HL-60 (cell line): ENCODE measurements at regions not wholly inside any gene's neighbourhood (a gene's known extent, or its start where the extent isn't known, plus 50 kb on each side); places are given as distances from the start of the nearest gene placed in this dataset.

Experiments
- GABPA ChIP-seq: IDR thresholded peaks from 2 replicates; pipeline ENCODE4 v1.6.1; 2012; ENCODE audit warnings: low read depth
- POLR2AphosphoS5 ChIP-seq: IDR thresholded peaks from 2 replicates; pipeline ENCODE4 v1.6.1; 2012; ENCODE audit warnings: low read depth
- TF ChIP-seq, protein P1 (sequence below): IDR thresholded peaks from one replicate; pipeline ENCODE4 v1.5.1; 2011; ENCODE audit warnings: low read length, control low read depth, inconsistent platforms; ENCODE audit not compliant: insufficient read depth
- TF ChIP-seq, protein P2 (sequence below): IDR thresholded peaks from 2 replicates; pipeline ENCODE4 v1.6.1; 2012; ENCODE audit warnings: low read depth; ENCODE audit not compliant: insufficient replicate concordance

DNA sequence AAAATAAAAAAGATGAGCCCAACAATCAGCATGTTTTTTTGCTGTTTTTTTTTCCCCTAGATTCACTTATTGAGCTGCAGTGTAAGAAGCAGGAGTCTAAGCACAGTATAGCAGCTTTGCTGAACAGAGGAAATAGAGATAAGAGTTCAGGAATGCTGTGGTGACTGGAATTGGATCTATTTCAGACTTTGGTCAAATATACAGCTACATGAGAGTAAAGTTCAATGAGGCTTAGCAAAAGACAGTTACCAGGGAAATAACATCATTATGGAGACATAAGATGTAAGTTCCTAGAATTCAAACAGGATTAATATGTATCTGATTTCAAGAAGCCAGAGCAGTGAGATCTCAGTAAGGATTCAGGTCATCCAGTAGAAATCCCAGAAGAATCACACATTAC is 613.0 kb downstream of the RPS29 start:
- TF ChIP-seq, protein P1, sequence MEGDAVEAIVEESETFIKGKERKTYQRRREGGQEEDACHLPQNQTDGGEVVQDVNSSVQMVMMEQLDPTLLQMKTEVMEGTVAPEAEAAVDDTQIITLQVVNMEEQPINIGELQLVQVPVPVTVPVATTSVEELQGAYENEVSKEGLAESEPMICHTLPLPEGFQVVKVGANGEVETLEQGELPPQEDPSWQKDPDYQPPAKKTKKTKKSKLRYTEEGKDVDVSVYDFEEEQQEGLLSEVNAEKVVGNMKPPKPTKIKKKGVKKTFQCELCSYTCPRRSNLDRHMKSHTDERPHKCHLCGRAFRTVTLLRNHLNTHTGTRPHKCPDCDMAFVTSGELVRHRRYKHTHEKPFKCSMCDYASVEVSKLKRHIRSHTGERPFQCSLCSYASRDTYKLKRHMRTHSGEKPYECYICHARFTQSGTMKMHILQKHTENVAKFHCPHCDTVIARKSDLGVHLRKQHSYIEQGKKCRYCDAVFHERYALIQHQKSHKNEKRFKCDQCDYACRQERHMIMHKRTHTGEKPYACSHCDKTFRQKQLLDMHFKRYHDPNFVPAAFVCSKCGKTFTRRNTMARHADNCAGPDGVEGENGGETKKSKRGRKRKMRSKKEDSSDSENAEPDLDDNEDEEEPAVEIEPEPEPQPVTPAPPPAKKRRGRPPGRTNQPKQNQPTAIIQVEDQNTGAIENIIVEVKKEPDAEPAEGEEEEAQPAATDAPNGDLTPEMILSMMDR = no peak
- TF ChIP-seq POLR2AphosphoS5 (no peak), GABPA (no peak)
- TF ChIP-seq, protein P2, sequence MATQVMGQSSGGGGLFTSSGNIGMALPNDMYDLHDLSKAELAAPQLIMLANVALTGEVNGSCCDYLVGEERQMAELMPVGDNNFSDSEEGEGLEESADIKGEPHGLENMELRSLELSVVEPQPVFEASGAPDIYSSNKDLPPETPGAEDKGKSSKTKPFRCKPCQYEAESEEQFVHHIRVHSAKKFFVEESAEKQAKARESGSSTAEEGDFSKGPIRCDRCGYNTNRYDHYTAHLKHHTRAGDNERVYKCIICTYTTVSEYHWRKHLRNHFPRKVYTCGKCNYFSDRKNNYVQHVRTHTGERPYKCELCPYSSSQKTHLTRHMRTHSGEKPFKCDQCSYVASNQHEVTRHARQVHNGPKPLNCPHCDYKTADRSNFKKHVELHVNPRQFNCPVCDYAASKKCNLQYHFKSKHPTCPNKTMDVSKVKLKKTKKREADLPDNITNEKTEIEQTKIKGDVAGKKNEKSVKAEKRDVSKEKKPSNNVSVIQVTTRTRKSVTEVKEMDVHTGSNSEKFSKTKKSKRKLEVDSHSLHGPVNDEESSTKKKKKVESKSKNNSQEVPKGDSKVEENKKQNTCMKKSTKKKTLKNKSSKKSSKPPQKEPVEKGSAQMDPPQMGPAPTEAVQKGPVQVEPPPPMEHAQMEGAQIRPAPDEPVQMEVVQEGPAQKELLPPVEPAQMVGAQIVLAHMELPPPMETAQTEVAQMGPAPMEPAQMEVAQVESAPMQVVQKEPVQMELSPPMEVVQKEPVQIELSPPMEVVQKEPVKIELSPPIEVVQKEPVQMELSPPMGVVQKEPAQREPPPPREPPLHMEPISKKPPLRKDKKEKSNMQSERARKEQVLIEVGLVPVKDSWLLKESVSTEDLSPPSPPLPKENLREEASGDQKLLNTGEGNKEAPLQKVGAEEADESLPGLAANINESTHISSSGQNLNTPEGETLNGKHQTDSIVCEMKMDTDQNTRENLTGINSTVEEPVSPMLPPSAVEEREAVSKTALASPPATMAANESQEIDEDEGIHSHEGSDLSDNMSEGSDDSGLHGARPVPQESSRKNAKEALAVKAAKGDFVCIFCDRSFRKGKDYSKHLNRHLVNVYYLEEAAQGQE = no peak
